WTC11 (cell line): ENCODE measurements at regions not wholly inside any gene's neighbourhood (a gene's known extent, or its start where the extent isn't known, plus 50 kb on each side); places are given as distances from the start of the nearest gene placed in this dataset.

ENCODE experiments used
- ATAC-seq: fragments of 200-7000 bp; cut with Tn5 transposase; 2 replicates; pipeline ENCODE4 v1.10.0; 2021; ENCODE audit warnings: mild to moderate bottlenecking, moderate library complexity
- CTCF ChIA-PET: fragments of 300-600 bp; sonication (Branson Sonifier 250); formaldehyde crosslinking; loops from one replicate; lab custom pipeline; 2021; ENCODE audit warnings: antibody characterized with exemption; lab: Charles Lee
- POLR2A ChIA-PET: fragments of 350-600 bp; sonication (Branson Sonifier 250); formaldehyde crosslinking; loops from one replicate; lab custom pipeline; 2021; ENCODE audit warnings: antibody characterized with exemption; lab: Charles Lee
- DNase-seq: peaks from one replicate; pipeline ENCODE4 v3.0.0; 2021; ENCODE audit warnings: low spot score
- H3K27ac Mint-ChIP-seq: 2 replicates; pipeline ENCODE4 v1.8.0; 2021; ENCODE audit warnings: mixed read lengths
- H3K27me3 Mint-ChIP-seq: 2 replicates; pipeline ENCODE4 v1.8.0; 2021; ENCODE audit warnings: low read depth, mild to moderate bottlenecking, moderate library complexity, mixed read lengths
- H3K36me3 Mint-ChIP-seq: 2 replicates; pipeline ENCODE4 v1.8.0; 2021; ENCODE audit warnings: mixed read lengths
- H3K4me1 Mint-ChIP-seq: 2 replicates; pipeline ENCODE4 v1.8.0; 2022; ENCODE audit warnings: mixed read lengths
- H3K4me3 Mint-ChIP-seq: 2 replicates; pipeline ENCODE4 v1.8.0; 2021; ENCODE audit warnings: mild to moderate bottlenecking, moderate library complexity, mixed read lengths
- H3K9me3 Mint-ChIP-seq: 2 replicates; pipeline ENCODE4 v1.8.0; 2021; ENCODE audit warnings: mixed read lengths
- GABPB1 ChIP-seq: sonication (generic); formaldehyde crosslinking; IDR thresholded peaks from 2 replicates; pipeline ENCODE4 v1.8.1; 2023; ENCODE audit warnings: mild to moderate bottlenecking, missing genetic modification reagents
- MYBL2 ChIP-seq: sonication (generic); formaldehyde crosslinking; IDR thresholded peaks from 2 replicates; pipeline ENCODE4 v1.8.1; 2023; ENCODE audit warnings: mild to moderate bottlenecking, moderate library complexity, missing genetic modification reagents
- NFE2L1 ChIP-seq: sonication (generic); formaldehyde crosslinking; IDR thresholded peaks from 2 replicates; pipeline ENCODE4 v1.8.1; 2023; ENCODE audit warnings: missing genetic modification reagents
- RELA ChIP-seq: sonication (generic); formaldehyde crosslinking; IDR thresholded peaks from 2 replicates; pipeline ENCODE4 v1.8.1; 2022; ENCODE audit warnings: missing genetic modification reagents, mild to moderate bottlenecking, borderline replicate concordance
- TP53 ChIP-seq: sonication (generic); formaldehyde crosslinking; IDR thresholded peaks from 2 replicates; pipeline ENCODE4 v1.8.1; 2023; ENCODE audit warnings: mild to moderate bottlenecking, missing genetic modification reagents
- ZBTB21 ChIP-seq: sonication (generic); formaldehyde crosslinking; IDR thresholded peaks from 2 replicates; pipeline ENCODE4 v1.8.1; 2023; ENCODE audit warnings: mild to moderate bottlenecking, missing genetic modification reagents, borderline replicate concordance
- ZNF138 ChIP-seq: sonication (generic); formaldehyde crosslinking; conservative IDR thresholded peaks from 2 replicates; pipeline ENCODE4 v1.8.1; 2022; ENCODE audit warnings: mild to moderate bottlenecking, moderate library complexity, missing genetic modification reagents
- ZNF232 ChIP-seq: sonication (generic); formaldehyde crosslinking; IDR thresholded peaks from 2 replicates; pipeline ENCODE4 v1.8.0; 2022; ENCODE audit warnings: mild to moderate bottlenecking, missing genetic modification reagents
- ZNF671 ChIP-seq: fragments of 250-450 bp; sonication (Bioruptor Pico); IDR thresholded peaks from 2 replicates; pipeline ENCODE4 v1.8.0; 2021; ENCODE audit warnings: mild to moderate bottlenecking
- TF ChIP-seq, protein P1 (sequence below): sonication (generic); formaldehyde crosslinking; IDR thresholded peaks from 2 replicates; pipeline ENCODE4 v1.8.1; 2022; ENCODE audit warnings: mild to moderate bottlenecking, missing genetic modification reagents, moderate library complexity, borderline replicate concordance
- TF ChIP-seq, protein P2 (sequence below): fragments of 200-600 bp; IDR thresholded peaks from 2 replicates; pipeline ENCODE4 v1.8.0; 2022; ENCODE audit warnings: antibody characterized with exemption
- TF ChIP-seq, protein P3 (sequence below): fragments of 250-450 bp; sonication (Bioruptor Pico); IDR thresholded peaks from 2 replicates; pipeline ENCODE4 v1.9.0; 2021; ENCODE audit warnings: mild to moderate bottlenecking
- TF ChIP-seq, protein P4 (sequence below): sonication (generic); formaldehyde crosslinking; conservative IDR thresholded peaks from 2 replicates; pipeline ENCODE4 v1.8.1; 2022; ENCODE audit warnings: mild to moderate bottlenecking, missing genetic modification reagents
- TF ChIP-seq, protein P5 (sequence below): sonication (generic); formaldehyde crosslinking; IDR thresholded peaks from 2 replicates; pipeline ENCODE4 v1.8.0; 2022; ENCODE audit warnings: mild to moderate bottlenecking, missing genetic modification reagents
- TF ChIP-seq, protein P6 (sequence below): sonication (generic); formaldehyde crosslinking; IDR thresholded peaks from 2 replicates; pipeline ENCODE4 v1.8.0; 2022; ENCODE audit warnings: mild to moderate bottlenecking, missing genetic modification reagents
- TF ChIP-seq, protein P7 (sequence below): sonication (generic); formaldehyde crosslinking; IDR thresholded peaks from 2 replicates; pipeline ENCODE4 v1.8.0; 2023; ENCODE audit warnings: missing genetic modification reagents, mild to moderate bottlenecking, borderline replicate concordance
- TF ChIP-seq, protein P8 (sequence below): fragments of 250-450 bp; sonication (Bioruptor Pico); conservative IDR thresholded peaks from 2 replicates; pipeline ENCODE4 v1.9.0; 2021; ENCODE audit warnings: mild to moderate bottlenecking
- TF ChIP-seq, protein P9 (sequence below): fragments of 250-450 bp; sonication (Bioruptor Pico); IDR thresholded peaks from 2 replicates; pipeline ENCODE4 v1.9.0; 2021; ENCODE audit warnings: mild to moderate bottlenecking, borderline replicate concordance

DNA sequence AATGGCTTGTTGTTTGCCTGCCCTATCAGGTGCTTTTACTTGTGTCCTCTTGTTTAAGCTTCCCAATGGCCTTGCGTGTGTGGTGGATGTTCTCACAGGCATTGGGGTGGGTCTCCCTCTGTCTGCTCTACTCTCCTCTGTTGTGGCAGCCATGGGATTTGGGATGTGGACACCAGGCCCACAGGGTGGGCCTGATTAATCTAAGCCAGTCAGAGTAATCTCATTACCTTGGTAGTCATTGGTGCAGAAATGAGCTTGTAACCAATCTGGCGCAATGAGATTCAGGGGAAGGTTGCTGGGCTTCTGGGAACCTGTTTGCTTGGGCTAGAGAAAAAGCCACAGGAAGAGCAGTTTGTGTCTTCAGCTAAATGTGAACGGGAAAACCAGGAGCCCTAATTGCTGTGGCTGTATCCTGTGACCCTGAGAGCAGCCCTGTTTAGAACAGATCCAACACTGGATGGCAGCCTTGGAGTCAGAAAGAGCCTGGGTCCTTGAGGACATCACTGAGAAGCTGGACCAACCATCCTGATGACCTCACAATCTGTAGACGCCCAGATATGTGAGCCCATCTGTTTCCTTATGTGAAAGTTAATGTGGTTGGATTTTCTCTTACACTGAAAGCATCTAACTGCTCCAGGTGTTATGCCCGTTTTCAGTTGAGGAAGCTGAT is 157.3 kb upstream of the UBE2E1 start (continued):
- TF ChIP-seq, protein P1, sequence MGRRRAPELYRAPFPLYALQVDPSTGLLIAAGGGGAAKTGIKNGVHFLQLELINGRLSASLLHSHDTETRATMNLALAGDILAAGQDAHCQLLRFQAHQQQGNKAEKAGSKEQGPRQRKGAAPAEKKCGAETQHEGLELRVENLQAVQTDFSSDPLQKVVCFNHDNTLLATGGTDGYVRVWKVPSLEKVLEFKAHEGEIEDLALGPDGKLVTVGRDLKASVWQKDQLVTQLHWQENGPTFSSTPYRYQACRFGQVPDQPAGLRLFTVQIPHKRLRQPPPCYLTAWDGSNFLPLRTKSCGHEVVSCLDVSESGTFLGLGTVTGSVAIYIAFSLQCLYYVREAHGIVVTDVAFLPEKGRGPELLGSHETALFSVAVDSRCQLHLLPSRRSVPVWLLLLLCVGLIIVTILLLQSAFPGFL (CRISPR knock-in tag) = no peak
- no peak for TF ChIP-seq ZNF232 (CRISPR knock-in tag)
- TF ChIP-seq NFE2L1 = no peak
- no peak for TF ChIP-seq TP53
- TF ChIP-seq, all 79 proteins: peak for 0

DNA sequence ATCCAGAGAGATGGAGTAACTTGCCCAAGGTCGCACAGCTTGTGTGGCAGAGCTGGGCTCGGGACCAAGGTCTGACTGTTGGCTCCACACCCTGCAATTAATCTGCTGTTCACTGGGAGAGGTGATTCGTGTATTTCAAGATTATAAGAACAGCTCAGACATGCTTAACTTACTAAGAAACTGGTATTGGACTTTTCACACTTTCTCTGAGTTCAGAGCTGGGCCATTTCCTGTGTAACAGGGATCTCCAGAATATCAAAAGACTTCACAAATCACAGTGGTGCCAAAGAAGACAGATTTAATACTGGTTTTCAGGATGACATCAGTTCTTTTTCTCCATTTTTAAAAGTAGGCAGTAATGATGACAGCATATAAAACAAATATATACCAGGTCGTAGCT is 156.8 kb upstream of the UBE2E1 start:
- peaks cover 2% of the 10 kb centered on the region for H3K9me3 Mint-ChIP-seq
- no peak overlapping the region for H3K27ac Mint-ChIP-seq
- H3K4me3 Mint-ChIP-seq = no peak overlapping the region
- H3K36me3 Mint-ChIP-seq = 0 out of 2 replicates have a peak, but pooled peaks cover 1% of the 10 kb centered on the region
- ATAC-seq = no peak
- ChIA-PET POLR2A (interaction anchor here (0.9 to 1.1 kb wide), 2 partner anchors 16 to 122 kb away, joined by 3 read pairs; no protein-coding TSS in a partner anchor), CTCF (interaction anchor here (1.1 to 1.4 kb wide), 4 partner anchors 51 to 240 kb away, joined by 3 to 6 read pairs (median 4); no protein-coding TSS in a partner anchor)
- peaks cover 66% of the 10 kb centered on the region for H3K4me1 Mint-ChIP-seq
- H3K27me3 Mint-ChIP-seq = peaks cover 11% of the 10 kb centered on the region
- no peak for DNase-seq
- TF ChIP-seq, protein P2, sequence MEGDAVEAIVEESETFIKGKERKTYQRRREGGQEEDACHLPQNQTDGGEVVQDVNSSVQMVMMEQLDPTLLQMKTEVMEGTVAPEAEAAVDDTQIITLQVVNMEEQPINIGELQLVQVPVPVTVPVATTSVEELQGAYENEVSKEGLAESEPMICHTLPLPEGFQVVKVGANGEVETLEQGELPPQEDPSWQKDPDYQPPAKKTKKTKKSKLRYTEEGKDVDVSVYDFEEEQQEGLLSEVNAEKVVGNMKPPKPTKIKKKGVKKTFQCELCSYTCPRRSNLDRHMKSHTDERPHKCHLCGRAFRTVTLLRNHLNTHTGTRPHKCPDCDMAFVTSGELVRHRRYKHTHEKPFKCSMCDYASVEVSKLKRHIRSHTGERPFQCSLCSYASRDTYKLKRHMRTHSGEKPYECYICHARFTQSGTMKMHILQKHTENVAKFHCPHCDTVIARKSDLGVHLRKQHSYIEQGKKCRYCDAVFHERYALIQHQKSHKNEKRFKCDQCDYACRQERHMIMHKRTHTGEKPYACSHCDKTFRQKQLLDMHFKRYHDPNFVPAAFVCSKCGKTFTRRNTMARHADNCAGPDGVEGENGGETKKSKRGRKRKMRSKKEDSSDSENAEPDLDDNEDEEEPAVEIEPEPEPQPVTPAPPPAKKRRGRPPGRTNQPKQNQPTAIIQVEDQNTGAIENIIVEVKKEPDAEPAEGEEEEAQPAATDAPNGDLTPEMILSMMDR = no peak
- TF ChIP-seq ZNF671 (CRISPR knock-in tag) (no peak), GABPB1 (CRISPR knock-in tag) (no peak), ZNF138 (CRISPR knock-in tag) (no peak), ZBTB21 (no peak), RELA (CRISPR knock-in tag) (no peak), MYBL2 (no peak)
- TF ChIP-seq, protein P3, sequence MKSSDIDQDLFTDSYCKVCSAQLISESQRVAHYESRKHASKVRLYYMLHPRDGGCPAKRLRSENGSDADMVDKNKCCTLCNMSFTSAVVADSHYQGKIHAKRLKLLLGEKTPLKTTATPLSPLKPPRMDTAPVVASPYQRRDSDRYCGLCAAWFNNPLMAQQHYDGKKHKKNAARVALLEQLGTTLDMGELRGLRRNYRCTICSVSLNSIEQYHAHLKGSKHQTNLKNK (CRISPR knock-in tag) = no peak
- TF ChIP-seq, protein P4, sequence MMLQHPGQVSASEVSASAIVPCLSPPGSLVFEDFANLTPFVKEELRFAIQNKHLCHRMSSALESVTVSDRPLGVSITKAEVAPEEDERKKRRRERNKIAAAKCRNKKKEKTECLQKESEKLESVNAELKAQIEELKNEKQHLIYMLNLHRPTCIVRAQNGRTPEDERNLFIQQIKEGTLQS (CRISPR knock-in tag) = no peak
- TF ChIP-seq, protein P5, sequence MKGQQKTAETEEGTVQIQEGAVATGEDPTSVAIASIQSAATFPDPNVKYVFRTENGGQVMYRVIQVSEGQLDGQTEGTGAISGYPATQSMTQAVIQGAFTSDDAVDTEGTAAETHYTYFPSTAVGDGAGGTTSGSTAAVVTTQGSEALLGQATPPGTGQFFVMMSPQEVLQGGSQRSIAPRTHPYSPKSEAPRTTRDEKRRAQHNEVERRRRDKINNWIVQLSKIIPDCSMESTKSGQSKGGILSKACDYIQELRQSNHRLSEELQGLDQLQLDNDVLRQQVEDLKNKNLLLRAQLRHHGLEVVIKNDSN = no peak
- TF ChIP-seq, protein P6, sequence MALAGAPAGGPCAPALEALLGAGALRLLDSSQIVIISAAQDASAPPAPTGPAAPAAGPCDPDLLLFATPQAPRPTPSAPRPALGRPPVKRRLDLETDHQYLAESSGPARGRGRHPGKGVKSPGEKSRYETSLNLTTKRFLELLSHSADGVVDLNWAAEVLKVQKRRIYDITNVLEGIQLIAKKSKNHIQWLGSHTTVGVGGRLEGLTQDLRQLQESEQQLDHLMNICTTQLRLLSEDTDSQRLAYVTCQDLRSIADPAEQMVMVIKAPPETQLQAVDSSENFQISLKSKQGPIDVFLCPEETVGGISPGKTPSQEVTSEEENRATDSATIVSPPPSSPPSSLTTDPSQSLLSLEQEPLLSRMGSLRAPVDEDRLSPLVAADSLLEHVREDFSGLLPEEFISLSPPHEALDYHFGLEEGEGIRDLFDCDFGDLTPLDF (CRISPR knock-in tag) = no peak
- TF ChIP-seq, protein P7, sequence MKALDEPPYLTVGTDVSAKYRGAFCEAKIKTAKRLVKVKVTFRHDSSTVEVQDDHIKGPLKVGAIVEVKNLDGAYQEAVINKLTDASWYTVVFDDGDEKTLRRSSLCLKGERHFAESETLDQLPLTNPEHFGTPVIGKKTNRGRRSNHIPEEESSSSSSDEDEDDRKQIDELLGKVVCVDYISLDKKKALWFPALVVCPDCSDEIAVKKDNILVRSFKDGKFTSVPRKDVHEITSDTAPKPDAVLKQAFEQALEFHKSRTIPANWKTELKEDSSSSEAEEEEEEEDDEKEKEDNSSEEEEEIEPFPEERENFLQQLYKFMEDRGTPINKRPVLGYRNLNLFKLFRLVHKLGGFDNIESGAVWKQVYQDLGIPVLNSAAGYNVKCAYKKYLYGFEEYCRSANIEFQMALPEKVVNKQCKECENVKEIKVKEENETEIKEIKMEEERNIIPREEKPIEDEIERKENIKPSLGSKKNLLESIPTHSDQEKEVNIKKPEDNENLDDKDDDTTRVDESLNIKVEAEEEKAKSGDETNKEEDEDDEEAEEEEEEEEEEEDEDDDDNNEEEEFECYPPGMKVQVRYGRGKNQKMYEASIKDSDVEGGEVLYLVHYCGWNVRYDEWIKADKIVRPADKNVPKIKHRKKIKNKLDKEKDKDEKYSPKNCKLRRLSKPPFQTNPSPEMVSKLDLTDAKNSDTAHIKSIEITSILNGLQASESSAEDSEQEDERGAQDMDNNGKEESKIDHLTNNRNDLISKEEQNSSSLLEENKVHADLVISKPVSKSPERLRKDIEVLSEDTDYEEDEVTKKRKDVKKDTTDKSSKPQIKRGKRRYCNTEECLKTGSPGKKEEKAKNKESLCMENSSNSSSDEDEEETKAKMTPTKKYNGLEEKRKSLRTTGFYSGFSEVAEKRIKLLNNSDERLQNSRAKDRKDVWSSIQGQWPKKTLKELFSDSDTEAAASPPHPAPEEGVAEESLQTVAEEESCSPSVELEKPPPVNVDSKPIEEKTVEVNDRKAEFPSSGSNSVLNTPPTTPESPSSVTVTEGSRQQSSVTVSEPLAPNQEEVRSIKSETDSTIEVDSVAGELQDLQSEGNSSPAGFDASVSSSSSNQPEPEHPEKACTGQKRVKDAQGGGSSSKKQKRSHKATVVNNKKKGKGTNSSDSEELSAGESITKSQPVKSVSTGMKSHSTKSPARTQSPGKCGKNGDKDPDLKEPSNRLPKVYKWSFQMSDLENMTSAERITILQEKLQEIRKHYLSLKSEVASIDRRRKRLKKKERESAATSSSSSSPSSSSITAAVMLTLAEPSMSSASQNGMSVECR (CRISPR knock-in tag) = no peak
- TF ChIP-seq, protein P8, sequence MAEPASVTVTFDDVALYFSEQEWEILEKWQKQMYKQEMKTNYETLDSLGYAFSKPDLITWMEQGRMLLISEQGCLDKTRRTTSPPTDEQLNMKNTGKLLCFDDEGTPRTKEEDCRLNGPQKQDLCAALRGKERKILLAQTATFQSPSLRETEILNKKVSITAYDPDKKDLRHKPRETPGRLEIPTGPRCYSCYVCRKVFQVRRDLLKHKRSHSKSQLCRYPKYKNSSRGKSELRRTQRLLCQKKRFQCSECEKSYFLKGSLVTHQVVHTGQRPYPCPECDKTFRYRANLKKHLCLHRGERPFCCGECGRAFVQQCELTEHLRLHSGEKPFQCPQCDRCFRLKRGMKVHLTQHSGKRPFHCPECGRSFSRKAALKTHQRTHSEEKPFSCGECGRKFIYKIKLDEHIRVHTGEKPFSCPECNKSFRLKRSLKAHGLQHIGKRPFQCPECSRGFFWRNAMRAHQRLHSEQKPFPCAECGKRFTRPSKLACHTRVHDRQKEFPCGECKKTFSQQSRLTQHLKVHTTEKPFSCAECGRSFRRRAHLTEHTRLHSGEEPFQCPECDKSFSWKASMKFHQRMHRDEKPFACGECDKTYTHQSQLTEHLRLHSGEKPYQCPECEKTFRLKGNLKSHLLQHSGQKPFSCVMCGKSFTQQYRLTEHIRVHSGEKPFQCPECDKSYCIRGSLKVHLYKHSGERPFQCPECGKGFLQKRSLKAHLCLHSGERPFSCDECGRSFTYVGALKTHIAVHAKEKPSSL (CRISPR knock-in tag) = no peak
- TF ChIP-seq, protein P9, sequence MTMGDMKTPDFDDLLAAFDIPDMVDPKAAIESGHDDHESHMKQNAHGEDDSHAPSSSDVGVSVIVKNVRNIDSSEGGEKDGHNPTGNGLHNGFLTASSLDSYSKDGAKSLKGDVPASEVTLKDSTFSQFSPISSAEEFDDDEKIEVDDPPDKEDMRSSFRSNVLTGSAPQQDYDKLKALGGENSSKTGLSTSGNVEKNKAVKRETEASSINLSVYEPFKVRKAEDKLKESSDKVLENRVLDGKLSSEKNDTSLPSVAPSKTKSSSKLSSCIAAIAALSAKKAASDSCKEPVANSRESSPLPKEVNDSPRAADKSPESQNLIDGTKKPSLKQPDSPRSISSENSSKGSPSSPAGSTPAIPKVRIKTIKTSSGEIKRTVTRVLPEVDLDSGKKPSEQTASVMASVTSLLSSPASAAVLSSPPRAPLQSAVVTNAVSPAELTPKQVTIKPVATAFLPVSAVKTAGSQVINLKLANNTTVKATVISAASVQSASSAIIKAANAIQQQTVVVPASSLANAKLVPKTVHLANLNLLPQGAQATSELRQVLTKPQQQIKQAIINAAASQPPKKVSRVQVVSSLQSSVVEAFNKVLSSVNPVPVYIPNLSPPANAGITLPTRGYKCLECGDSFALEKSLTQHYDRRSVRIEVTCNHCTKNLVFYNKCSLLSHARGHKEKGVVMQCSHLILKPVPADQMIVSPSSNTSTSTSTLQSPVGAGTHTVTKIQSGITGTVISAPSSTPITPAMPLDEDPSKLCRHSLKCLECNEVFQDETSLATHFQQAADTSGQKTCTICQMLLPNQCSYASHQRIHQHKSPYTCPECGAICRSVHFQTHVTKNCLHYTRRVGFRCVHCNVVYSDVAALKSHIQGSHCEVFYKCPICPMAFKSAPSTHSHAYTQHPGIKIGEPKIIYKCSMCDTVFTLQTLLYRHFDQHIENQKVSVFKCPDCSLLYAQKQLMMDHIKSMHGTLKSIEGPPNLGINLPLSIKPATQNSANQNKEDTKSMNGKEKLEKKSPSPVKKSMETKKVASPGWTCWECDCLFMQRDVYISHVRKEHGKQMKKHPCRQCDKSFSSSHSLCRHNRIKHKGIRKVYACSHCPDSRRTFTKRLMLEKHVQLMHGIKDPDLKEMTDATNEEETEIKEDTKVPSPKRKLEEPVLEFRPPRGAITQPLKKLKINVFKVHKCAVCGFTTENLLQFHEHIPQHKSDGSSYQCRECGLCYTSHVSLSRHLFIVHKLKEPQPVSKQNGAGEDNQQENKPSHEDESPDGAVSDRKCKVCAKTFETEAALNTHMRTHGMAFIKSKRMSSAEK (CRISPR knock-in tag) = no peak
